T-helper 1 cell treated with Interleukin-12 subunit alpha and Interleukin-12 subunit beta and Interleukin-4 antibody, amounts not matched to agents 30 μg/mL and 1 μg/mL, for 36 hours (primary cell): ENCODE measurements at regions not wholly inside any gene's neighbourhood (a gene's known extent, or its start where the extent isn't known, plus 50 kb on each side); places are given as distances from the start of the nearest gene placed in this dataset.
A peak's percentile ranks its signal among the peaks of the same experiment; 100 is the strongest.
"Not testable (repeated sequence)": the region's sequence is repeated elsewhere in the genome, so short reads cannot be mapped to it uniquely, and the experiment has no call there.

Experiments used
- H3K27ac Mint-ChIP-seq: one replicate; pipeline ENCODE4 v1.8.0; 2021; ENCODE audit warnings: mild to moderate bottlenecking, mixed read lengths
- H3K27me3 Mint-ChIP-seq: one replicate; pipeline ENCODE4 v1.8.0; 2021; ENCODE audit warnings: low read depth, mixed read lengths
- H3K36me3 Mint-ChIP-seq: one replicate; pipeline ENCODE4 v1.8.0; 2021; ENCODE audit warnings: low read depth, mixed read lengths
- H3K4me1 Mint-ChIP-seq: one replicate; pipeline ENCODE4 v1.8.0; 2021; ENCODE audit warnings: low read depth, mixed read lengths
- H3K4me3 Mint-ChIP-seq: one replicate; pipeline ENCODE4 v1.8.0; 2021; ENCODE audit warnings: mild to moderate bottlenecking, moderate library complexity, mixed read lengths
- H3K9me3 Mint-ChIP-seq: one replicate; pipeline ENCODE4 v1.8.0; 2021; ENCODE audit warnings: mixed read lengths

GRCh38 chr7:142647749-142648148 is 101.5 kb upstream of the PRSS1 start:
- Mint-ChIP-seq H3K4me3 (no peak overlapping the region), H3K27ac (no peak overlapping the region), H3K27me3 (peaks cover 27% of the 10 kb centered on the region), H3K4me1 (peaks cover 2% of the 10 kb centered on the region), H3K36me3 (peaks cover 3% of the 10 kb centered on the region), H3K9me3 (no peaks in the 10 kb centered on the region)

GRCh38 chr7:142646386-142647140 is 102.7 kb upstream of the PRSS1 start:
- Mint-ChIP-seq H3K4me3 (peak overlapping the region; percentile 48), H3K9me3 (no peaks in the 10 kb centered on the region), H3K36me3 (peaks cover 3% of the 10 kb centered on the region), H3K4me1 (peaks cover 7% of the 10 kb centered on the region), H3K27ac (no peak overlapping the region), H3K27me3 (peaks cover 24% of the 10 kb centered on the region)

- H3K27me3 Mint-ChIP-seq: peaks cover 22% of the 10 kb centered on the region
- H3K4me1 Mint-ChIP-seq: peaks cover 7% of the 10 kb centered on the region
- peak overlapping the region; percentile 20 for H3K27ac Mint-ChIP-seq
- peaks cover 3% of the 10 kb centered on the region for H3K36me3 Mint-ChIP-seq
- no peaks in the 10 kb centered on the region for H3K9me3 Mint-ChIP-seq
- H3K4me3 Mint-ChIP-seq: peak overlapping the region; percentile 48
Measured at GRCh38 chr7:142645777-142646176, 103.5 kb upstream of the PRSS1 start.

- Mint-ChIP-seq H3K4me3 (no peak overlapping the region), H3K9me3 (no peaks in the 10 kb centered on the region), H3K27ac (no peak overlapping the region), H3K36me3 (peaks cover 3% of the 10 kb centered on the region), H3K4me1 (peaks cover 12% of the 10 kb centered on the region), H3K27me3 (peaks cover 14% of the 10 kb centered on the region)
Measured at GRCh38 chr7:142642316-142642715, 107.0 kb upstream of the PRSS1 start.

- Mint-ChIP-seq H3K4me1 (peaks cover 15% of the 10 kb centered on the region), H3K27me3 (peaks cover 14% of the 10 kb centered on the region)
- H3K36me3 Mint-ChIP-seq, H3K9me3 Mint-ChIP-seq, H3K27ac Mint-ChIP-seq, H3K4me3 Mint-ChIP-seq: not testable (repeated sequence)
Measured at GRCh38 chr7:142641252-142641651, 108.0 kb upstream of the PRSS1 start.

- Mint-ChIP-seq H3K27me3 (peaks cover 7% of the 10 kb centered on the region), H3K9me3 (no peaks in the 10 kb centered on the region), H3K4me3 (no peak overlapping the region), H3K36me3 (peaks cover 3% of the 10 kb centered on the region), H3K27ac (no peak overlapping the region), H3K4me1 (peaks cover 15% of the 10 kb centered on the region)
Measured at GRCh38 chr7:142638581-142638980, 110.7 kb upstream of the PRSS1 start.

GRCh38 chr7:142637240-142637639 is 112.0 kb upstream of the PRSS1 start:
- peak overlapping the region; percentile 94 for H3K27ac Mint-ChIP-seq
- no peaks in the 10 kb centered on the region for H3K9me3 Mint-ChIP-seq
- H3K4me1 Mint-ChIP-seq: peaks cover 14% of the 10 kb centered on the region
- H3K4me3 Mint-ChIP-seq: peak overlapping the region; percentile 83
- H3K36me3 Mint-ChIP-seq: no peaks in the 10 kb centered on the region
- peaks cover 4% of the 10 kb centered on the region for H3K27me3 Mint-ChIP-seq

- peak overlapping the region; percentile 83 for H3K4me3 Mint-ChIP-seq
- no peaks in the 10 kb centered on the region for H3K9me3 Mint-ChIP-seq
- peak overlapping the region; percentile 94 for H3K27ac Mint-ChIP-seq
- H3K36me3 Mint-ChIP-seq: no peaks in the 10 kb centered on the region
- peaks cover 16% of the 10 kb centered on the region for H3K4me1 Mint-ChIP-seq
- peaks cover 7% of the 10 kb centered on the region for H3K27me3 Mint-ChIP-seq
Measured at GRCh38 chr7:142636751-142637150, 112.5 kb upstream of the PRSS1 start.

- not testable (repeated sequence) for H3K27me3 Mint-ChIP-seq, H3K27ac Mint-ChIP-seq, H3K9me3 Mint-ChIP-seq, H3K4me3 Mint-ChIP-seq, H3K36me3 Mint-ChIP-seq
- peaks cover 14% of the 10 kb centered on the region for H3K4me1 Mint-ChIP-seq
Measured at GRCh38 chr7:142636107-142636506, 113.2 kb upstream of the PRSS1 start.

GRCh38 chr7:142632271-142633134 is 116.8 kb upstream of the PRSS1 start:
- Mint-ChIP-seq H3K27me3 (peaks cover 13% of the 10 kb centered on the region), H3K4me3 (peak overlapping the region; percentile 16), H3K27ac (no peak overlapping the region), H3K9me3 (no peaks in the 10 kb centered on the region), H3K4me1 (peaks cover 10% of the 10 kb centered on the region), H3K36me3 (no peaks in the 10 kb centered on the region)

GRCh38 chr7:142629588-142630260 is 119.5 kb upstream of the PRSS1 start:
- Mint-ChIP-seq H3K27ac (no peak overlapping the region), H3K36me3 (no peaks in the 10 kb centered on the region), H3K4me3 (no peak overlapping the region), H3K27me3 (peaks cover 13% of the 10 kb centered on the region), H3K9me3 (no peaks in the 10 kb centered on the region), H3K4me1 (peaks cover 9% of the 10 kb centered on the region)

GRCh38 chr7:142628945-142629344 is 120.3 kb upstream of the PRSS1 start:
- H3K36me3 Mint-ChIP-seq: no peaks in the 10 kb centered on the region
- H3K9me3 Mint-ChIP-seq: no peaks in the 10 kb centered on the region
- no peak overlapping the region for H3K27ac Mint-ChIP-seq
- H3K4me1 Mint-ChIP-seq: peaks cover 9% of the 10 kb centered on the region
- peaks cover 13% of the 10 kb centered on the region for H3K27me3 Mint-ChIP-seq
- no peak overlapping the region for H3K4me3 Mint-ChIP-seq

GRCh38 chr7:142627223-142627622 is 122.0 kb upstream of the PRSS1 start:
- H3K27me3 Mint-ChIP-seq, H3K36me3 Mint-ChIP-seq, H3K9me3 Mint-ChIP-seq, H3K4me1 Mint-ChIP-seq: not testable (repeated sequence)
- Mint-ChIP-seq H3K4me3 (peak overlapping the region; percentile 81), H3K27ac (peak overlapping the region; percentile 77)

- H3K27ac Mint-ChIP-seq: peak overlapping the region; percentile 77
Measured at GRCh38 chr7:142626420-142627035, 122.7 kb upstream of the PRSS1 start.

More at GRCh38 chr7:142626420-142627035, 122.7 kb upstream of the PRSS1 start:
- Mint-ChIP-seq H3K9me3 (no peaks in the 10 kb centered on the region), H3K27me3 (peaks cover 6% of the 10 kb centered on the region), H3K4me3 (peak overlapping the region; percentile 81), H3K4me1 (peaks cover 5% of the 10 kb centered on the region), H3K36me3 (no peaks in the 10 kb centered on the region)
